ENCODE measurements at regions not wholly inside any gene's neighbourhood (a gene's known extent, or its start where the extent isn't known, plus 50 kb on each side); places are given as distances from the start of the nearest gene placed in this dataset.

DNA sequence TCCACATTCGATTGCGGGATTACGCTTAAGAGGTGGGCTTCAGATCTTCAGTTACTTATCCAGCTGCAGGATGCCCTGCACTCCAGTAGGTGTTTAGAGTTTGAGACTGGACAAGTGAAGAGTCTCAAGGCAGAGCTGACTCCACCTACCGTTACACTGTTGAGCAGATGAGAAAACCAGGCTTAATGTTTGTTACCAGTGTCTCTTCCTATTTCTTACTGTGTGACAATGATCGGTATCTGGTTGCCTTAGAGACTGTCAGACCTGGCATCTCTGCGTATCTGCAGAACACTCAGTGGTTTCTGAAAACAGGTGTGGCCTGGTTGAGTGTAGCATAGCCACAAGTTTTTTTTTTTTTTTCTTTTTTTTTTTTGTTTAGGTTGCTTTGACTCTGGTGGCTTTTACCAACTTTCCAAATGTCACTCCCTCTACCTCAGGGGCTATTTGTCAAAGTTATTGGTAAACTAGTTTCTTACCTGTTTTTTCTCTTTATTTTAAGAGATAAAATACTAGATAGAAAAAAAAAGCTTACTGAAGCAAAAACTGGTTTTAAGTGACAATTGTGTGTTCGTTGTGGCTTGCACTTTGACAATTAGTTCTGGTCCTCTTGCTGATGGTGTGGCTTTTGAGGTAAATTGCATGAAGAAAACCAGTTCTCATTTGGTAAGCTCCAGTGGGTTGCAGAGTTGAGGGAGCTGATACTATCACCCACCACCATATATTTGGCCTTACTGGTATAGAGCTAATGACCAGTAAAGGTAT is 284.8 kb downstream of the ETS1 start:
- Mint-ChIP-seq H3K9me3 (ENCODE audit: unreplicated experiment) (no peaks in the 10 kb centered on the region), H3K36me3 (ENCODE audit: insufficient read depth, unreplicated experiment) (no peaks in the 10 kb centered on the region), H3K27ac (ENCODE audit: low read depth, unreplicated experiment) (no peak overlapping the region), H3K4me1 (ENCODE audit: insufficient read depth, unreplicated experiment) (no peaks in the 10 kb centered on the region), H3K27me3 (ENCODE audit: insufficient read depth, unreplicated experiment) (no peaks in the 10 kb centered on the region), H3K4me3 (ENCODE audit: unreplicated experiment) (no peak overlapping the region)
- DNase-seq (ENCODE audit: unreplicated experiment): no peak
- BruUV-seq (replicated peaks): no TSS peak
- ChIA-PET CTCF (interaction anchor here (0.6 to 1.3 kb wide), 5 partner anchors 12 to 146 kb away, joined by 3 to 5 read pairs (median 4); no protein-coding TSS in a partner anchor), POLR2A (interaction anchor here (0.5 to 0.6 kb wide), 2 partner anchors 275 to 795 kb away, joined by 3 to 4 read pairs; no protein-coding TSS in a partner anchor)
- intact Hi-C loops (cut with micrococcal nuclease): no loop called here
- TF ChIP-seq, protein P1, sequence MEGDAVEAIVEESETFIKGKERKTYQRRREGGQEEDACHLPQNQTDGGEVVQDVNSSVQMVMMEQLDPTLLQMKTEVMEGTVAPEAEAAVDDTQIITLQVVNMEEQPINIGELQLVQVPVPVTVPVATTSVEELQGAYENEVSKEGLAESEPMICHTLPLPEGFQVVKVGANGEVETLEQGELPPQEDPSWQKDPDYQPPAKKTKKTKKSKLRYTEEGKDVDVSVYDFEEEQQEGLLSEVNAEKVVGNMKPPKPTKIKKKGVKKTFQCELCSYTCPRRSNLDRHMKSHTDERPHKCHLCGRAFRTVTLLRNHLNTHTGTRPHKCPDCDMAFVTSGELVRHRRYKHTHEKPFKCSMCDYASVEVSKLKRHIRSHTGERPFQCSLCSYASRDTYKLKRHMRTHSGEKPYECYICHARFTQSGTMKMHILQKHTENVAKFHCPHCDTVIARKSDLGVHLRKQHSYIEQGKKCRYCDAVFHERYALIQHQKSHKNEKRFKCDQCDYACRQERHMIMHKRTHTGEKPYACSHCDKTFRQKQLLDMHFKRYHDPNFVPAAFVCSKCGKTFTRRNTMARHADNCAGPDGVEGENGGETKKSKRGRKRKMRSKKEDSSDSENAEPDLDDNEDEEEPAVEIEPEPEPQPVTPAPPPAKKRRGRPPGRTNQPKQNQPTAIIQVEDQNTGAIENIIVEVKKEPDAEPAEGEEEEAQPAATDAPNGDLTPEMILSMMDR (IDR thresholded peaks at IDR 0.05; ENCODE audit: unreplicated experiment): no peak

DNA sequence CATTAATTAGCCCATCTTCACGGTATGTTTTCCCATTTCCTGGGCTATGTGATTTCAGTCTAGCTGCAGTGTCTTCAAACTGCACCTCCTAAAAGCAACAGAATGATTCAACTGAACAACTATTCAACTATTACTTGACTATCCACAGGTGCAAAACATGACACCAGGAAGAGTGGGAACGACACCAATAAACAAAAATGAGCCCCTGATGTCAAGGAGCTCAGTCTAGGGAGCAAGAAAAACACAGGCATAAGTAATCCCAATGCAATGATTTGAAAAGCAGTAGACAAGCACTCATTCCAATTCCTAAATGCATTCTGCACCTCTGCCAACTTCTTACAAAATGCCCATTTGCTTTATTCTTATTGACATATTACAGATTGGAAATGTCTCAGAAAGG is 285.6 kb downstream of the ETS1 start:
- ChIA-PET CTCF (interaction anchor here (0.7 to 1.3 kb wide), 4 partner anchors 15 to 1862 kb away, joined by 3 to 5 read pairs (median 3); no protein-coding TSS in a partner anchor), POLR2A (no interaction called here)
- no peaks in the 10 kb centered on the region for H3K4me1 Mint-ChIP-seq (ENCODE audit: insufficient read depth, unreplicated experiment)
- TF ChIP-seq, protein P1 (IDR thresholded peaks at IDR 0.05; ENCODE audit: unreplicated experiment): no peak
- BruUV-seq (replicated peaks): no TSS peak
- intact Hi-C loops (cut with micrococcal nuclease): no loop called here
- no peak for DNase-seq (ENCODE audit: unreplicated experiment)
- H3K27me3 Mint-ChIP-seq (ENCODE audit: insufficient read depth, unreplicated experiment): no peaks in the 10 kb centered on the region
- H3K9me3 Mint-ChIP-seq (ENCODE audit: unreplicated experiment): no peaks in the 10 kb centered on the region
- H3K27ac Mint-ChIP-seq (ENCODE audit: low read depth, unreplicated experiment): no peak overlapping the region
- no peaks in the 10 kb centered on the region for H3K36me3 Mint-ChIP-seq (ENCODE audit: insufficient read depth, unreplicated experiment)
- H3K4me3 Mint-ChIP-seq (ENCODE audit: unreplicated experiment): no peak overlapping the region

DNA sequence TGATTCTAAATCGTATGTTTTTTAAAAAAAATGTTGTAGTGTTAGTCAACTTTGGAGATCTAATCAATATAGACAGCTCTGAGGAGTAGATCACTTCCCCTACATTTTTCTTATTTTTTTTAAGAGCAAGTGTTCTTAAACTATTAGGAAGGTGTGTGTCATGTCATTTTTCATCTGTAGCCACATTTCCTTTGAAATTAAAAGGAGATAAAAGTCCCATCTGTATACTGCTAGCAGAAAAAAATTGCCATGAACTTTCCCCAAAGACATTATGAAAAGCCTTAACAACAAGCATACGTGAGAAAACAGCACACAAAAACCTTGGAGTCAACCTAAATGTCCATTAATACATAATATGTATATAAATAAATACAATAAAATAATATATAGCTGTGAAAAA is 286.6 kb downstream of the ETS1 start:
- H3K4me1 Mint-ChIP-seq (ENCODE audit: insufficient read depth, unreplicated experiment): no peaks in the 10 kb centered on the region
- intact Hi-C loops (cut with micrococcal nuclease): no loop called here
- TF ChIP-seq, protein P1 (IDR thresholded peaks at IDR 0.05; ENCODE audit: unreplicated experiment): no peak
- BruUV-seq (replicated peaks): no TSS peak
- no peak overlapping the region for H3K27ac Mint-ChIP-seq (ENCODE audit: low read depth, unreplicated experiment)
- POLR2A ChIA-PET: no interaction called here
- no peaks in the 10 kb centered on the region for H3K9me3 Mint-ChIP-seq (ENCODE audit: unreplicated experiment)
- no peak overlapping the region for H3K4me3 Mint-ChIP-seq (ENCODE audit: unreplicated experiment)
- DNase-seq (ENCODE audit: unreplicated experiment): no peak
- no peaks in the 10 kb centered on the region for H3K27me3 Mint-ChIP-seq (ENCODE audit: insufficient read depth, unreplicated experiment)
- CTCF ChIA-PET: interaction anchor here (0.6 to 0.9 kb wide), 2 partner anchors 10 to 132 kb away, joined by 4 to 6 read pairs; no protein-coding TSS in a partner anchor
- H3K36me3 Mint-ChIP-seq (ENCODE audit: insufficient read depth, unreplicated experiment): no peaks in the 10 kb centered on the region

DNA sequence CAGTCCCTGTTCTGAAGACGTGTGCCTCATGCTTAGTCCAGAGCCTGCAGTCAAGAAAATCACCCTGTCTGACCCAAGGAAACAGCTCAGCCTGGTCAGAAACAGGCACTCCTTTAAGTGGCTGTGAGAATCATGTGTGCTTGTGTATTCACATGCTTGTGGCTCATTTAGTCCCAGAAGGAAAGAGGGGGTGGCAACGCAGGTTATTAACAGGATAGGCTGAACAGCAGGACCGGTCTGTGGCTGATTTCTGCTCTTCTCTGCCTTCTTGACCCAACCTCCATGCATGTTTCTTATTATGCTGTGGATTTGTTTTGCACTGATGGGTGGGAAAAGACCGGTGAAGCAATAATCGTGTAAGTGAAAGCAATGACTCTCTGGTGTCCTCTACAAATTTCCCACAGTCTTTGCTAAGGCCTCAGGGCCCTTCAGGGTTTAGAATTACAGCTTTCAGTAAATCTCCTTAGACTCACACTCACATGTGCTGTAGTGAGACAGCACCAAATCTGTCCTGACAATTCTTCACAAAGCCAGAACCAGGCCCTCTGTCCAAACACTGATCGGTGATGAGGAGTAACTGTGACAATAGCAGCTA is 288.1 kb downstream of the ETS1 start:
- intact Hi-C loops (cut with micrococcal nuclease): loop anchor here (10.0 kb wide), 1 partner anchor 274 kb away; no protein-coding TSS in a partner anchor
- Mint-ChIP-seq H3K27ac (ENCODE audit: low read depth, unreplicated experiment) (no peak overlapping the region), H3K4me1 (ENCODE audit: insufficient read depth, unreplicated experiment) (no peaks in the 10 kb centered on the region), H3K9me3 (ENCODE audit: unreplicated experiment) (no peaks in the 10 kb centered on the region), H3K36me3 (ENCODE audit: insufficient read depth, unreplicated experiment) (no peaks in the 10 kb centered on the region), H3K4me3 (ENCODE audit: unreplicated experiment) (no peak overlapping the region), H3K27me3 (ENCODE audit: insufficient read depth, unreplicated experiment) (no peaks in the 10 kb centered on the region)
- ChIA-PET CTCF (interaction anchor here (0.8 to 1.7 kb wide), 3 partner anchors 9 to 338 kb away, joined by 3 to 7 read pairs (median 5); no protein-coding TSS in a partner anchor), POLR2A (interaction anchor here (0.8 kb wide), 1 partner anchor 1600 kb away, joined by 3 read pairs; no protein-coding TSS in a partner anchor)
- TF ChIP-seq, protein P1 (IDR thresholded peaks at IDR 0.05; ENCODE audit: unreplicated experiment): no peak
- DNase-seq (ENCODE audit: unreplicated experiment): peak; percentile 8
- no TSS peak for BruUV-seq (replicated peaks)

Measured in MCF 10A (cell line).